RKO (cell line): ENCODE measurements at regions not wholly inside any gene's neighbourhood (a gene's known extent, or its start where the extent isn't known, plus 50 kb on each side); places are given as distances from the start of the nearest gene placed in this dataset.
"Not testable (repeated sequence)": the region's sequence is repeated elsewhere in the genome, so short reads cannot be mapped to it uniquely, and the experiment has no call there.

Experiments
- DNase-seq: peaks from one replicate; pipeline ENCODE4 v3.0.0-alpha.2; 2016; ENCODE audit warnings: low spot score

DNA sequence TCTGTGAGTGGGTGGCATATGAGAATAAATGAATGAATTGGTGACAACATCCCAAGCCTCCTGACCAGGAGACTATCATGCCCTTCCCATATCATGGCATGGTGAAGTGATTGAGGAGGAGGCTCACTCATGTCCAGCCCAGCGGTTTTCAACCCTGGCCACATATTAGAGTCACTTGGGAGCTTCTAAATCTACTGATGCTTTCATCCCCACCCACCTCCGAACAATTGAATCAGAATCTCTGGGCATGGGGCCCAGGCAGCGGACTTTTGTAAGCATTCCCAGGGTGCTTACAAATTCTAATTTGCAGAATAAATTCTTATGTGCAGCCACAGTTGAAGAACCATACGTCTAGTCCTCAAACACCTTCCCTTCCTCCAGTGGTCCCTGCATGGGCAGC, 81.7 kb upstream of the SEC11C start:
- no peak for DNase-seq

DNA sequence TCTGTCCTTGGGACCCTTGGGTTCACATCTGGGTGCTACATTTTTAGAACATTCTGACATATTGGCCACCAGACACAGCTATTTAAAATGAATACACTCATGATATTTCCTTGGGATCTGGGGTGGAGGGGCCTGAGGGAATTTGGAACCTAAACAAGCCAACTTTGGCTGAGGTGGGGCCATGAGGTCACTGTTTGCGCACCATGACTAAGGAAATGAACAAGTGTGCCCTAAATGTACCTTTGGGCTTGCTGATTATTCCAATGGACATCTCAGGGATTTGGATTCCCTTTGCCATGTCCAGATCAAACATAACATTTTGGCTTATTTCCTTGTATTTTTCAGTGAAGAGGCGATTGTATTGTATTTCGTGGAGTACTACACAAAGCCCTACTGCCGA, 80.5 kb upstream of the SEC11C start:
- DNase-seq = no peak

DNA sequence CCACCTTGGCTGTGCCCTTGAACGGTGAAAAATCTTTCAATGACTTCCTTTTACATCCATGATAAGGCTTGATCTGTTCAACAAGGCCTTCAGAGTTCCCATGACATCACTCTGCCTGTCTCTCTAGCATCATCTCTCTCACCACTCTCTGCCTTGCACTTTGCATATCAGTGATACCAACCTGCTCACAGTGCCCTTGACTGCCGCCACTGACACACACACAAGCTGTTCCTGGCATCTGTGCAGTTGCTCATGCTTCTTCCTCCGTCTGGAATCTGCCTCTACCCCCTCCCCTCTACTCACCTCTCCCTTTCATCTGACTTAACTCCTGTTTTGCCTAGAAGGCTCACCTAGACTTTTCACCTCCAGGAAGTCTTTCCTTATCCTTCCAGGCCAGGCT, 79.1 kb upstream of the SEC11C start:
- no peak for DNase-seq

DNA sequence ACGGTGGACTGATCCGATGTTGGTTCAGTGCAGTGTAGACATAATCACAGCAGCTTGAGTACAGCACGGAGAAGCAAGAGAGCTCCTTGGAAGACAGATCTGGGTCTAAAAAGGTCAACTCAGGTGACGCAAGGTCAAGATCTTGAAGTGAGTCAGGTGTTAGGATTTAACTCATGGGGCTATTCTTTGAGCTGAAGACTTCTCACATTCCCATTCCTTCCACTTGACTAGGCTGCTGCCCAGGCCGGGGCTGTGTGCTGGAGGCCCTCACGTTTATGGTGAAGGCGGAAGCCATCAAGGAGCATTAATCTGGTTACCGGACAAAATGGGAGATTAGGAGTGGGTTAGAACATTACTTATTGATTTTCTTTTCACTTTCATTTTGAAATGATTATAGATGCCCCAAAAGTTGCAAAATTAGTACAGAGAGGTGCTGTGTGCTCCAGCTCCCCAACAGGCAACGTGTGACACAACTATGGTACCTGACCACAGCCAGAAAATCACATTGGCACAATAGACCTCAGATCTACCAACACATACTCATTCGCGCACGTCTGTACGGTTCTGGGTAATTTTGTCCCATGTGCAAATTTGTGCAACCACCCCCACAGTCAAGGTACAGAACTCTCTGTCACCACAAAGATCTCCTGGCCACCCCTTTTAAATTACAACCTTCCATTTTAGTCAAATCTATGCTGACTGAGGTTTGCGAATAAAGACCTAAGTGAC, 77.6 kb upstream of the SEC11C start:
- DNase-seq = no peak

DNA sequence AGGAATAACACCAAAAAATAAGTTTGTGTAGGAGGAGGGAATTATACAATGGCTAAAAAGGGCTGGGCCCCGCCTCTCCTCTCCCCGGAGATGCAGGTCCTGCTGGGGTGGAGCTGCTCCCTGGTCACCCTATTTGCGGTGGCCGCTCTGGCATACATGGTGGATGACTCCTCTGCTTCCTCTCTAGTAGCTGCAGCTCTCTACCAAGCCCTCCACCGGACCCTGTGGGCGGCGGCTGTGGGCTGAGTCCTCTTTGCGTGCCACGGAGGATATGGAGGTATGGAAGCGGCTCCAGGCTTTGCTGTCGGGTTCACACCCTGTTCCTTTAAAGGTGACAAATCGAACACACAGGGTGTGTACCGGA, 77.1 kb upstream of the SEC11C start:
- no peak for DNase-seq

DNA sequence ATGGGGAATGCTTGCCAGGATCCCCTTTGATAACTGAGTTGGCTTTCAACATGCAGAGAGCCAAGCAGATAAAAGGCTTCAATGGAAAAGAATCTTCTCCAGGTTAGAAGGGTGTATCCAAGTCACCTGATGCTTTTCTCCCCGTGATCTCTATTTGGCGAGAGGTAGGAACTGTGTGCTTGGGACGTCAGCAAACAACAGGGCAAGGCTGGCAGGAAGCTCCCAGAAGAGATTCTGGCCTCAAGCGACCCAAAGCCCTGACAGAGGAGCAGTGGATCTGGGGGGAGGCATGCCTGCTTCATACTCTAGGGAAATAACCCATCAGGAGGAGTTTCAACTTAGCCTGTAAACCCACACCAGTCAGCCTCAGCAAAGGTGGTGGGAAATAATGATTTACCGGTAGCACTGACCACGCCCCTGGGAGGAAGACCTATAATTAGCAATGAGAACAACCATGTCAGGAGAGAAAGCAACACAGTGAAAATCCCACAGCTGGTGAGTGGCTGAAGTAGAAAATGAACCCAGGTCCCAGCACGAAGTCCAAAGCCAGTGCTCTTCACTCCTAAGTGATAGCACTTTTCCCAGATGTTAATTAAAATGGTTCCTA, 76.3 kb upstream of the SEC11C start:
- no peak for DNase-seq

DNA sequence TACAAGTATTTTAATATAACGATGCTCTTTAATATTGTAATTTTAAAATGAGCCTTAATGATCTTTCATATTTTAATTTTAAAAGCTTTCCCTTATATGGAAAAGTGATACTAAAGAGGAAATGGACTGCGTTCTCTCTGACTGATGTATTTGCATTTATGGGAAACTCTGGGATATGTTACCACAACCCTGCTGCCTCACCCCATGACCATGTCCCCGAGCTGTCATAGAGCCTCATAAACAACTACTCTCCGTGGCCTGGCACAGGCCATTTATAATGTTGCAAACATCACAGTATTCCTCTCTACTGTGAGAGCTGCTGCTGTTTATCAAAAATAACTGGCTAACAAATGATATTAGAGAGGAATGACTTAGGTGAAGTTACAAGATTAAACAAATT, 75.8 kb upstream of the SEC11C start:
- DNase-seq = no peak

DNA sequence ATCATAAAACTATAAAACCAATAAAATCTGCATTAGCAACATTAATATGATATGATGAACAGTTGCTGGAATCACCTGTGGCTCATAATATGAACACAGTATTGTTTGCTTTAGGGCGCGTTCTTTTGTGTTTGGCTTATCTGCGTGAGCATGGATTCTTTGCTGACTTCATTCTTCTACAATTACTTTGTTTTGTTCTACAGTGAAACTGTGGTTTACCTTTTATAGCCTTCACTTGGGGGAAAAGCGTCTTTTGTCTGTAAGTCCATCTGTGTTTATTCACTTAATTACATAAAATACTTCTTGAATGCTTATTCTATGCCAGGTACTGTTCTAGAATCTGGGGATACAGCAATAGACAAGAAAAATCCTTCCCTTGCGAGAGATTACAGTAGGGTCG, 74.0 kb upstream of the SEC11C start:
- no peak for DNase-seq

DNA sequence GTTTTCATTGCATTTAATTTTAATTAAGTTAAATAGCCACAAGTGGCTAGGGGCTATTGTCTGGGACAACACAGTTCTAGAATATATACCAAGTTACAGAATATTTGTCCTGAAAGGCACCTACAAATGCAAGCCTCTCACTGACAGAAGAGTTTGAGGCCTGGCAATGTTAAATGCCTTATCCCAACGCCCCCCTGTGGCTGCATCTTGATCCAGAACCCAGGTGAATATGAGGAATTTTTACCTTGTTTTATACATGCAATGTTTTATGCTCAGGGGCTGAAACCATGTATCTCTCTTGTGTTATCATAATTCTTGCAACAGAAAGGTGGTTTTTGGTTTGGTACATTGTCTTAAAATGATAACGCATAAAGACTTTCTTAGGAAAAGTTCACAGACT, 71.8 kb upstream of the SEC11C start:
- DNase-seq = no peak

DNA sequence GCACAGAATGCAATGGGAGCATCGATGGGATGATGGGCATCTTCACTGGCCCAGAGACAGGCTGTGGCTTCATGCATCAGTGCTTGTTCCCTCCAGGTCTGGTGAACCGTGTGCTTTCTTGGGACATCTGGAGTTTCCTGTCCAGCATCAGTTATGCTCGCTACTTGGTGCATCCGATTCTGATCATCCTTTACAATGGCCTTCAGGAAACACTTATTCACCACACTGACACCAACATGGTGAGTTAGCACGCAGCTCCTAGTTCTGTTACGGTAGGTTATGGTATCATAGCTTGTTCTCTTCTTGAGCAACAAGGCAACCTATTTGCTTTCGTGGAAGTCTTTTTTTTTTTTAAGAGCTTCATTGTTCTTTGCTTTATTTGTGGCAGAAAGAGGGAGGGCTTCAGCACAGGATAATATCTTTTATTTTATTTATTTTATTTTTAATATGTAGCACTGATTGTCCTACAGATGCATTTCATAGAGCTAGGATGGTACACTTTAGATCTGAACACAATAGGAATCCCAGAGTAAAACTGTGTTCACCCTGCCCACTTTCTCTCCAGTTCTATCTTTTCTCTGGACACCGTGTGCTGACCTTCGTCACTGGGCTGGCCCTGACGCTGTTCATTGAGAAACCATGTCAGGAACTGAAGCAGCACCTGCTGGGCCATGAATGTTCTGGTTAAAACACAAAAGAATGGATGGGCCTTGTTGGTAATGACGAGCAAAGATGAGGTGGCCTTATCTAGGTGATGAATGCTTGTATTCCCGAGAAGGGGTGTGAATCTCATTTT, 71.2 kb upstream of the SEC11C start:
- DNase-seq = no peak

DNA sequence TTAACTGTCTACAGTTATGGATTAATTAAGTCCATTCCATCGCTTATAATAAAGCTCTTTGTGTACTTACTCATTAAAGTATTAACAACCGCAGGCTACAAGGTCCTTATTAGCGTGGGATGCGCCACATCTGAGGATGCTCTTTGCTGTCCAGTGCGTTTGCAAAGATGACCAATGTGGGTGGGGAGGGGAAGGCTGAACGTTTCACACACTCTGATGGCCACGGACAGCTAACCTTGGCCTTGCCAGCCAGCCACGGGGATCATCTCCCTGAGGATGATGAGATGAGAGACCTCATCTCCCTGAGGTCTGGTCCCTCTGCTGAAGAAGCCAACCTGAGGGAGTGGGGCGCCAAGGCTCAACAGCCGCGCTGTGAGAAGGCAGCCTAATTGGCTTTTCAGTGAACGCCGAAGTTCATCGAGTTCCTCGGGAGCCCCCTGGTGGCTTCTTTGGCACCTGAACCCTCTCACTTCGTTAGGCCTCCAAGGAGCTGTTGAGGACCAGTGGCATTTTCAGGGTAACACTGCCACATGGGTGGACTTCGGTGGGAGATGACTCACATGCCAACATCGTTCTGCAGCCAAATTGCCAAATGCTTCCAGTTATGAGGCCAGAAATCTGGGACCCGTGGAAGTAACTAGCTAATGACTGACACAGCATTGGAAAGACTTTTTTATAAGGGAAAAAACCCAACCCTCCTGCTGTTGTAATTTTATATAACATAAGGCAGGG, 69.3 kb upstream of the SEC11C start:
- peak; percentile 80 for DNase-seq

DNA sequence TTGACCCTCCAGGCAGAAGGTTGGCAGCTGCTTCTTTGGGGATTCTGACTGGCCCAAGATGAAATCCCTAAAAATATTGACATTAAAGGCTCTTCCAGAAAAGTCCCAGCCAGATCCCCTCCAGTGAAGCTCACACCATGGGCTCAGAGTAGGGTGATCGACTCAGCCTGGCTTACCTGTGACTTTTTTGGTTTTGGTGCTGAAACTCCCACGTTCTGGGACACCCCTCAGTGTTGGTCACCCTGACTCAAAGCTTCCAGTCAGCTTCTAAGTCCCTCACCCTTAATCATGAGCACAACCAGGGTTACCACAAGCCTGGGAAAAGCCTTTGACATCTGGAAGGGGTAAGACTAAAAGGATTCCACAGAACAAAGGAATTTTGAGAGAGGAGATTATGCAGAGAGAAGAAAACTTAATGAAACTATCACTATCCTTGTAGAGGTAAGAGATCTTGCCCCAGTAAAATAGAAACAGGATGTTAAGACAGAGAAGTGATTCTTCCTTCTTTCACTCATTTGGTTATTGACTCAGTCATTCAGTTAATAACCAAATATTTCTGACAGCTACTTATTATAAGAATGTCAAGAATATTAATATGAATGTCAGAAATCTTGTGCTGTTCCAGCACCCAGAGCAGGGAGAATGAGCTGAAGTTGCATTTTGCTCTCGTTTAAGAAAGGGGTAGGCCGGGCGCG, 66.8 kb upstream of the SEC11C start:
- no peak for DNase-seq

DNA sequence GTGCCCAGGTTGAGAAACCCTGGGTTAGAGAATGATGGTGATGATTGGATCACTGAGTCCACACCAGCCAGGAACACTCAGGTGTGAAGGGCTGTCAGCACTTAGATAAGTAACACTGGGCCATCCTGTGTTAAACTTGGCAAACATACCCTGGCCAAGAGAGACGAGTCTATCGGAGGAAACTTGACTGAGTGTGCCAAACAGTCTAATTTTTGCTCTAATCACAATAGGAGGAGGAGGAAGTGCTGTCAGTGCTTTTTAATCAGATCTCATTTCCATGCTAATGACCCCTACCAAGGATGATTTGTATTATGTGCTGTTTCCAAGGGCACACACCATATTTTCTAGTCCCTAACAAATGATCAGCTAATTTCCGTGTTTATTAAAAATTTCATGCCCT, 63.8 kb upstream of the SEC11C start:
- no peak for DNase-seq

DNA sequence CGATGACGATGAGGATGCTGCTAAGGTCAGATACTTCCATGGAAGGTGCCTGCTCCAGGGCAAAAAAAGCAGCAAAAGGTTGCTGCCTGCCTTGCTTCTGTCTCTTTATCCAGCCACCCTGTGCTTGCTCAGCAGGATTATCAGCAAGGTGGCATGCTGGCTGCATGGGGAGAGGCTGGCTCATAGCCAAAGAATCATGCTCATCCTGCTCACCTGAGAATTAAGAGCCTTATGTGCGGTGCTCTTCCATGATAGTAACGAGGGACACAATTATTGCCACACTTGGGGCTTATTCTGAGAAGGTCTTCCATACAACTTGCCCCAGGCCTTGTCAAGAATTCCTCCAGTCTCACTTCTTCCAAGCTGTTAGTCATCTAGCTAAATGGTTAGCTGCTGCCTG, 60.4 kb upstream of the SEC11C start:
- DNase-seq = no peak

DNA sequence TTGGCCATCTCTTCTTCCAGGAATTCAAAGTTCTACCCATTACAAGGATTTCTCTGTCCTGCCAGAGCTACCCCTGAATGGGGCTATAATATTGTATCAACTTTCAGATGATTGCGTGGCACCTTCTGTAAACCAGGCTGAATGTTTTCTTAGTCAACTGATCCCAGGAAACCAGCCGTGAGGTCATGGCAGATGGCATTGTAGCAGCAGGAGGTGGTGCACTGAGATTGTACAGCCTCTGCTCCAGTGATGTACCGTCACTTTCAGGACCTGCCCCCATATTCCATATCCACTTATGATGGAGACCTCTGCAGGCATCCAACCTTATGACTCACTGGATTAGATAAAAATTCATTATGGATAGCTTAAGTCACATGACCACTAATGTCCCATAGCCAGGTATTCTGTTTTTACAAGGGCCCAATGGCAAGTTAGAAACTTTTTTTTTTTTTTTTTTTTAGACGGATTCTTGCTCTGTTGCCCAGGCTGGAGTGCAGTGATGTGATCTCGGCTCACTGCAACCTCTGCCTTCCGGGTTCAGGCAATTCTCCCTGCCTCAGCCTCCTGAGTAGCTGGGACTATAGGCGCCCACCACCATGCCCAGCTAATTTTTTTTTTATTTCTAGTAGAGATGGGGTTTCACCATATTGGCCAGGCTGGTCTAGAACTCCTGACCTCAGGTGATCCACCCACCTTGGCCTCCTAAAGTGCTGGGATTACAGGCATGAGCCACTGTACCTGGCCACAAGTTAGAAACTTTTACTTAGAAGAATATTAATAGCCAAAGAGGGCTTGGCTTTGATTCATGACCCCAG, 59.8 kb upstream of the SEC11C start:
- DNase-seq = not testable (repeated sequence)

DNA sequence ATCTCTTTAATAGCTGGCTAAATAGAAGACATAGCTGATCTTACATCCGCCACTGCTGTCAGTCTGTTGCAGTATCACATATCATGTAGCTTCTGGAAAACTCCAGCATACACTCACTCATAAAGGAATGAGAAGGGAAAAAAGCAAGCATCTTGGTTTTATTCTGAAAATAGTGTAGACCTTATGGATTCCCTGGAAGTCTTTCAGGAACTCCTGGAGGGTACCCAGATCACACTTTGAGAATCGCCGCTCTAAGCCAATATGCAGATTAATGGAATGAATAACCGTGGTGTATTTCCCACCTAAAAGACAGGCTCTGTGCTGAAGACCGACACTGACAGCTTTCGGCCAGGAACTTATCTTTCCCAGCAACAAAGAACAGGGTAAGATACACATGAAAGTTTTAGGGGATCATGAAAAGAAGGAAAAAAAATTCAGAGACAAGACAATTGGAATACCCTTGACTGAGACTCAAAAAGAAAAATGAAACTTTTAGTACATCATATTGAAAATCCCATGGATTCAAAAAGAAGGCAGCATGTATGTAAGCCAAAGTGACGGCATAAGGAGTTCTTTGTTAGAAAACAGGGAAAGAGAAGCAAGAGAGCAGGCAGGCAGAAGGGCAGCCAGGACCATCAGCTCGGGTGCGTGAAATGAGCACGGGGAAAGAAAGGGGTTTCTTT, 56.4 kb upstream of the SEC11C start:
- DNase-seq = no peak

DNA sequence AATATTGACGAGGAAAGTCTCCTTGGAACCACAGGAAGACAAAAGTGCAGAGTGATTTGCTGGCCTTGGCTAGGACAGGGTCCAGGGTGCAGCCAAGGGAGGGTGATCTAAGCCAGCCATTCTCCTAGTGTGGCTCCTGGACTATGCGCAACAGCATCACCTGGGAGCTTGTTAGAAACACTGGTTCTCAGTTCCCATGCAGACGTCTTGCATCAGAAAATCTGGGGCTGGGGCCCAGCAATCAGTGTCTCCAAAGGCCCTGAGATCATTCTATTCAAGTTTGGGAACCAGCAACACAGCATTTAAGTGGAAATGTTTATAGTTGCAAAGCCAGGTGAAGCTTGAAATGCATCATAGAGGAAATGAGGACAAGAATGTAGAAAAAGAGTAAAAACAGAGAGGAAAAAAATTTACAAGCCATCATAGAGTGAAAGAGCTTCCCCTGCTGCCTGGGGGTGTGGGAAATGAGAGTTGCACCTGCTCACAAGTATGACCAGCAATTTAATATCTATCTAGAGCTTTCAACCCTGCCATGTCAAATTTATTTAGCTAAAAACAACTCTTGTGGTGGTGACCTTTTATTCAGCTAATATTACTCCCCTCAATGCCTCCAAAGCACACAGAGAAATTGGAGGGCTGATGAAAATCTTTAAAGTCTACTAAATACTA, 54.4 kb upstream of the SEC11C start:
- no peak for DNase-seq

DNA sequence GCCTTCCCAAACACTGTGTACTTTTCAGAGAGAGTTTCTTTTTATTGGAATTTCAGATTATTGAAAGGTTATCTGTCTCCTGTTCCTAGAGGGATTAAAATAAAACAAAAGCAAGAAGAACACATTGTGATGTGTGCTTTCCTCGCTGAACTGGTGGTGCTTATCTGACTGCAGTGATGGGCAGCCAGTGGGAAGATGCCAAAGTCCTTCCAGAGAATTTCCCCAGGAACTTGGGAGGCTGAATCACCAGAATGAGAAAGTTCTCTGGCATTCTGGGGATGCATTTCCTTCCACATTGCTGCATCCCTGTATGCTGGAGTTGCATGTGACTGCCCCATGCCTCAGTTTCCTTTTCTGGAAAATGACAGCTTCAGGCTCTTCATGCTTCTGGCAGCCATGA, 53.9 kb upstream of the SEC11C start:
- peak; percentile 2 for DNase-seq

DNA sequence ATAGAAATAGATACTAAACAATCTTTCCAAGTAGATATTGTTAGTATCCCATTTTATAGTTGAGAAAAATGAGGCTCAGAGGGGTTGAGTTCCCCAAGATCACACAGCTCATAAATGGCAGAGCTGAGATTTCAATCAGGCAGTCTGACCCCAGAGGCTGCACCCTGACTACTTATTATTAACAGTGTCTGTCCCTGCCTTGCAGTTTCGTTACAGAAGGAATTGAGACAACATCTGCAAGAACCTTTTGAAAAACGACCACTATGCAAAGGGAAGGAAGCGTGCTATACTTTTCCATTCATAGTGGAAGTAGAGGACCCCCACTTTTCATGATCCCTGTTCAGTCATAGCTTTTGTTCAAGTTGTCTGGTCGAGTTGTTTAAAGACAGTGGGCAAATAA, 53.2 kb upstream of the SEC11C start:
- no peak for DNase-seq

DNA sequence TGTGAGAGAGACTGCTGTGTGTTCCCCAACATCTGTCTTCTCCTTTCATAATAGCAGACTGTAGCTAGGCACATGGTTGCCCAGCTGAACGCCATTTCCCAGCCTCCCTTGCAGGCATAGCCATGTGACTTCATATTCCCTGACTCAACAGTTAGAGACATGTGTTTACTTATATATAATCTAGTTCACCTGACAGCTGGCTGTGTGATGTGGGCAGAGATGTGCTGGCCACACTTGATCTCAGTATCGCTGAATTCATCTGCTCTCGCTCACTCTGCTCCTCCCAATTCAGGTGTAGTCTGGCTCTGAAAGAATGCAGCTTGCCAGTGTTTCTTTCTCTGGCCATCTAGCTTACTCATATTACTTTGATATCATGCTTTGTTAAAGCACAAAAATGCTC, 52.3 kb upstream of the SEC11C start:
- DNase-seq = peak; percentile 5
